ENCODE measurements at regions not wholly inside any gene's neighbourhood (a gene's known extent, or its start where the extent isn't known, plus 50 kb on each side); places are given as distances from the start of the nearest gene placed in this dataset.

GRCh38 chr2:128446874-128447537, 128.3 kb upstream of the HS6ST1 start (continued):
- no peak for TF ChIP-seq GABPA (tag; conservative IDR thresholded peaks at IDR 0.05; ENCODE audit: low read depth)
- no peak for TF ChIP-seq NCOR1 (IDR thresholded peaks at IDR 0.05)

- 50% methylated on average over 1 of the region's 7 CpGs for WGBS (ENCODE audit: insufficient coverage, low coverage, missing lambda C conversion rate)
- FAIRE-seq = no peak
- in situ Hi-C loops (cut with MboI) = no loop called here
- Histone ChIP-seq H3K4me2 (ENCODE audit: insufficient read depth, low read length) (no peak overlapping the region), H3K79me2 (ENCODE audit: control insufficient read depth, insufficient read depth, low read length) (no peaks in the 10 kb centered on the region), H3K36me3 (ENCODE audit: control insufficient read depth, insufficient read depth, low read length) (no peaks in the 10 kb centered on the region), H3K27ac (ENCODE audit: extremely low read depth, low read depth, low read length) (no peak overlapping the region), H3K9me1 (ENCODE audit: control insufficient read depth, insufficient read depth, low read length) (no peaks in the 10 kb centered on the region), H4K20me1 (replicated peaks; ENCODE audit: control insufficient read depth, insufficient read depth, low read length) (no peaks in the 10 kb centered on the region), H3K9ac (ENCODE audit: insufficient read depth in 1 of 2, low read depth in 2 of 2, low read length in 2 of 2) (no peak overlapping the region), H2AFZ (ENCODE audit: low read depth, low read length) (no peak overlapping the region), H3K27me3 (ENCODE audit: control insufficient read depth in 2 of 2, insufficient read depth in 2 of 2, low read length in 2 of 2) (peaks cover 0 to 11% of the 10 kb centered on the region in 2 experiments; a peak in 2 of 5 replicates), H3K4me1 (replicated peaks in 1 of 2; ENCODE audit: control insufficient read depth in 2 of 2, insufficient read depth in 2 of 2, low read length in 2 of 2) (peaks cover 14 to 25% of the 10 kb centered on the region in 2 experiments), H3K4me3 (no peak overlapping the region), H3K9me3 (replicated peaks; ENCODE audit: control insufficient read depth, insufficient read depth, low read depth, low read length) (no peaks in the 10 kb centered on the region)
- ATAC-seq = no peak
- CTCF ChIA-PET (ENCODE audit: low intra/inter-chr PET ratio) = no interaction called here
- TF ChIP-seq ZNF146 (CRISPR knock-in tag; IDR thresholded peaks at IDR 0.05; ENCODE audit: unreplicated experiment) (no peak), NR4A1 (CRISPR knock-in tag; IDR thresholded peaks at IDR 0.05) (no peak), NR4A1 (tag; IDR thresholded peaks at IDR 0.05) (no peak), SMARCE1 (IDR thresholded peaks at IDR 0.05) (no peak), TAF9B (IDR thresholded peaks at IDR 0.05; ENCODE audit: partially characterized antibody) (no peak), ZNF277 (CRISPR knock-in tag; IDR thresholded peaks at IDR 0.05; ENCODE audit: borderline replicate concordance) (no peak), SRSF1 (IDR thresholded peaks at IDR 0.05; ENCODE audit: low read depth, low read length) (no peak)
- BruUV-seq (replicated peaks) = no TSS peak
- POLR2A ChIA-PET = no interaction called here
- intact Hi-C loops (cut with micrococcal nuclease) = no loop called here
- DNase-seq (ENCODE audit: extremely low read depth in 1 of 4, low spot score in 3 of 4) = no peak
Observed at GRCh38 chr2:128447538-128447995, 128.9 kb upstream of the HS6ST1 start.
